GM12865 (cell line): ENCODE measurements at regions not wholly inside any gene's neighbourhood (a gene's known extent, or its start where the extent isn't known, plus 50 kb on each side); places are given as distances from the start of the nearest gene placed in this dataset.
A peak's percentile ranks its signal among the peaks of the same experiment; 100 is the strongest.
"Not testable (repeated sequence)": the region's sequence is repeated elsewhere in the genome, so short reads cannot be mapped to it uniquely, and the experiment has no call there.

ENCODE experiments used
- DNase-seq: peaks from one replicate; pipeline ENCODE4 v3.0.0; 2010; ENCODE audit warnings: low read depth
- H3K4me3 ChIP-seq: 2 replicates; pipeline ENCODE4 v1.5.1; 2011; ENCODE audit warnings: mild to moderate bottlenecking, low read depth, low read length, control low read depth
- TF ChIP-seq, protein P1 (sequence below): IDR thresholded peaks from 2 replicates; pipeline ENCODE4 v1.5.1; 2011; ENCODE audit warnings: low read length, control low read depth, low read depth, inconsistent platforms; ENCODE audit not compliant: insufficient read depth; ENCODE audit errors: missing control alignments

- TF ChIP-seq, protein P1, sequence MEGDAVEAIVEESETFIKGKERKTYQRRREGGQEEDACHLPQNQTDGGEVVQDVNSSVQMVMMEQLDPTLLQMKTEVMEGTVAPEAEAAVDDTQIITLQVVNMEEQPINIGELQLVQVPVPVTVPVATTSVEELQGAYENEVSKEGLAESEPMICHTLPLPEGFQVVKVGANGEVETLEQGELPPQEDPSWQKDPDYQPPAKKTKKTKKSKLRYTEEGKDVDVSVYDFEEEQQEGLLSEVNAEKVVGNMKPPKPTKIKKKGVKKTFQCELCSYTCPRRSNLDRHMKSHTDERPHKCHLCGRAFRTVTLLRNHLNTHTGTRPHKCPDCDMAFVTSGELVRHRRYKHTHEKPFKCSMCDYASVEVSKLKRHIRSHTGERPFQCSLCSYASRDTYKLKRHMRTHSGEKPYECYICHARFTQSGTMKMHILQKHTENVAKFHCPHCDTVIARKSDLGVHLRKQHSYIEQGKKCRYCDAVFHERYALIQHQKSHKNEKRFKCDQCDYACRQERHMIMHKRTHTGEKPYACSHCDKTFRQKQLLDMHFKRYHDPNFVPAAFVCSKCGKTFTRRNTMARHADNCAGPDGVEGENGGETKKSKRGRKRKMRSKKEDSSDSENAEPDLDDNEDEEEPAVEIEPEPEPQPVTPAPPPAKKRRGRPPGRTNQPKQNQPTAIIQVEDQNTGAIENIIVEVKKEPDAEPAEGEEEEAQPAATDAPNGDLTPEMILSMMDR: no peak
- no peak for DNase-seq
- H3K4me3 ChIP-seq: no peak overlapping the region
Measured at GRCh38 chr1:230569201-230569600, 73.1 kb upstream of the COG2 start.

DNA sequence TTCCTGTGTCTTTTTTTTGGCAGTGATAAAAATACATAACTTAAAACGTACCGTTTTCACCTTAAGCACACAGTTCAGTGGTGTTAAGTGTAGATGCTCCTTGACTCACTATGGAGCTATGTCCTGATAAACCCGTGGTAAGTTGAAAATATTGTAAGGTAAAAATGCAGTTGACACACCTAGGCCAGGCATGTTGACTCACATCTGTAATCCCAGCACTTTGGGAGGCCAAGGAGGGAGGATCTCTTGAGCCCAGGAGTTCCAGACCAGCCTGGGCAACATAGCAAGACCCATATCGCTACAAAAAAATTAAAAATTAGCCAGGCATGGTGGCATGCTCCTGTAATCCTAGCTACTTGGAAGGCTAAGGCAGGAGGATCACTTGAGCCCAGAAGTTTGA lies 73.6 kb upstream of the COG2 start:
- no peak for DNase-seq
- TF ChIP-seq, protein P1: no peak
- H3K4me3 ChIP-seq: no peak overlapping the region

DNA sequence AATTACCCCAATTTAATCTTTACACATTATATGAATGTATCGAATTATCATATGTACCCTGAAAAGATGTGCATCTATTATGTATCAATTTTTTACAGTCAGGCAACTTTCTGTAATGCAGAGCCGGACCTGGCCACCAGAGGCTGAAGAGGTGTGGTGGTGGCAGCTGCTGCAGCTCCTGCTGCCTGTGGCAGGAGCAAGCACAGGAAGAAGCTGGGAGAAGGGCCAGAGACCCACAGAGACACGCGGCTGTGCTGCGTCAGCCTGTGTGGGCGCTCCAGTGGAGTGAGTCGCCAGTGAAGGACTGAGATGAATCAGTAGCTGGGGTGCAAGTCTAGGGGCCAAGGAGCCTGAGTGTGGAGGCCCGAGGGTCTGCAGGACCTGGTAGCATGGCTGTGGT lies 74.3 kb upstream of the COG2 start:
- peak; percentile 9 for DNase-seq
- H3K4me3 ChIP-seq: no peak overlapping the region
- TF ChIP-seq, protein P1: peak; percentile 14

GRCh38 chr1:230567221-230567575 lies 75.1 kb upstream of the COG2 start:
- TF ChIP-seq, protein P1: no peak
- DNase-seq: no peak
- H3K4me3 ChIP-seq: no peak overlapping the region

DNA sequence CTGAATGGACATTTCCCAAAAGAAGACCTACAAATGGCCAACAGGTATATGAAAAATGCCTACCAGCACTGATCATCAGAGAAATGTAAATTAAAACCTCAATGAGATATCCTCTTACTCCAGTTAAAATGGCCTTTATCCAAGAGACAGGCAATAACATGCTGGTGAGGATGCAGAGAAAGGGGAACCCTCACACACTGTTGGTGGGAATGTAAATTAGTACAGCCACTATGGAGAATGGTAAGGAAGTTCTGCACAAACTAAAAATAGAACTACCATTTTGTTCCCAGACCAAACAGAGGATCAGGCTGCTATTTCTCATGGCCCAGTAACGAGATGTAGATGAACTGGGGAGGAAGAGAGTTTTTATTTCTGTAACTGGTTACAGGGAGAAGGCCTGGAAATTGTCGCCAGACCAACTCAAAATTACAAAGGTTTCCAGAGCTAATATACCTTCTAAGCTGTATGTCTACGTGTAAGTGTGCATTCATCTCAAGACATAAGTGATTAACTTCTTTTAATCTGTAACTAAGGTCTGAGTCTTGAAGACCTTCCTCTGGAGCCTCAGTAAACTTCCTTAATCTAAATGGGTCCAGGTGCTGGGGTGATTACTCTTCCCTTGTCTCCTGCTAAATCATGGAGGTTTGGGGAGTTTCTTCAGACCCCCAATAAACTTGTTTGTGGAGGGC lies 75.6 kb upstream of the COG2 start:
- not testable (repeated sequence) for DNase-seq, H3K4me3 ChIP-seq

DNA sequence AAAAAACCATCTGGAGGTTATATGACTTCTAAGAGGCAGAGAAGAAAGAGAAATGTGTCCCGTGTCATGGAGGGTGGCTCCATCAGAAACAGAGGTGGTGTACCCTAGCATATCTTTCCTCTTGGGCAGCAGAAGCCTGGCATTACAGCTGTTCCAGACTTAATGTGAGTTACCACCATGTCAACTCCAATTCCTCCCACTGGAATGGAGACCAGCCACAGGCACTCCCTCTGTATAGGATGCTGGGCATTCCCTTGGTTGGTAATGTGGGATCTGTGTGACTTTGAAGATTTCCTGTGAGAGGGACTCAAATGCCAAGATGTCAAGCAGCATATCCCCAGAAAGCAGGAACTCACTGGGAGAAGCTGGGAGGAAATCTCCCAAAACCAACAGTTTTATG lies 77.1 kb upstream of the COG2 start:
- TF ChIP-seq, protein P1: no peak
- H3K4me3 ChIP-seq: no peak overlapping the region

DNA sequence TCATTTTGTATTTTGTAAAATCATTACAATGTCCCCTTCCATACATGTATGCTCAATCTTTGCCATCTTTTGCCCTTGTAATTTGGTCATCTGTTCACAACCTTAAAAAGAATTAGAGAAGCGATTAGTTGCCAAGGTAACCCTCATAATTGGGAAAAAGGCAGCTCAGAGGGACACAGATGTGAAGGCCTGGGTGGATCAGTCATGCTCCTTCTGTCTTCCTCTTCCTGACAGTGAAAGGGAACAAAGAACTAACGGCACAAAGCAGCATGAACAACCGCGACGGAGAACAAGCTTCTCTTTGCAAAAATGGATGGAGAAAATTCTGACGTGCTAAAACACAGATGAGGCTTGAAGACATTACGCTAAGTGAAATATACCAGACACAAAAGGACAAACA lies 78.7 kb upstream of the COG2 start:
- TF ChIP-seq, protein P1: no peak
- no peak for DNase-seq
- H3K4me3 ChIP-seq: no peak overlapping the region

More for the DNA sequence above, 77.1 kb upstream of the COG2 start:
- no peak for DNase-seq
